Common myeloid progenitor, CD34-positive (primary cell): ENCODE measurements at regions not wholly inside any gene's neighbourhood (a gene's known extent, or its start where the extent isn't known, plus 50 kb on each side); places are given as distances from the start of the nearest gene placed in this dataset.

ENCODE experiments used
- CTCF ChIA-PET: fragments of 350-600 bp; sonication (Branson Sonifier 250); formaldehyde crosslinking; loops from one replicate; lab custom pipeline; 2021; ENCODE audit warnings: antibody characterized with exemption; lab: Charles Lee
- POLR2A ChIA-PET: fragments of 350-600 bp; sonication (Branson Sonifier 250); formaldehyde crosslinking; loops from one replicate; lab custom pipeline; 2021; ENCODE audit warnings: antibody characterized with exemption; lab: Charles Lee
- DNase-seq, 3 donors: peaks; one replicate each; pipeline versions ENCODE4 v3.0.0 to v3.0.0-alpha.2; 2013
- H3K27ac ChIP-seq, 2 experiments: 1 replicate in 1 of 2; 2 replicates in 1 of 2; pipeline ENCODE4 v1.7.0; 2013; ENCODE audit warnings: inconsistent platforms in 2 of 2, low read length in 2 of 2, mild to moderate bottlenecking in 2 of 2, low read depth in 1 of 2, moderate library complexity in 1 of 2; ENCODE audit not compliant: severe bottlenecking in 2 of 2, insufficient read depth in 1 of 2, poor library complexity in 1 of 2
- H3K27me3 ChIP-seq, 5 experiments: replicated peaks in 2 of 5; 1 replicate in 3 of 5; 2 replicates in 2 of 5; pipeline versions ENCODE4 v1.6.1 to v1.7.0; 2013; ENCODE audit warnings: low read length in 4 of 5, mild to moderate bottlenecking in 2 of 5, moderate library complexity in 2 of 5, inconsistent platforms in 1 of 5; ENCODE audit not compliant: insufficient read depth in 5 of 5, control insufficient read depth in 4 of 5
- H3K36me3 ChIP-seq, 4 experiments: 1 replicate in 2 of 4; 2 replicates in 2 of 4; pipeline versions ENCODE4 v1.6.1 to v1.7.0; 2013; ENCODE audit warnings: low read length in 3 of 4, control low read depth in 1 of 4, mild to moderate bottlenecking in 1 of 4; ENCODE audit not compliant: control insufficient read depth in 4 of 4, insufficient read depth in 4 of 4
- H3K4me1 ChIP-seq, 4 experiments: 1 replicate in 3 of 4; 2 replicates in 1 of 4; pipeline versions ENCODE4 v1.6.1 to v1.7.1; 2013; ENCODE audit warnings: low read length in 3 of 4, mild to moderate bottlenecking in 3 of 4, control low read depth in 1 of 4, inconsistent platforms in 1 of 4, moderate library complexity in 1 of 4; ENCODE audit not compliant: control insufficient read depth in 4 of 4, insufficient read depth in 4 of 4; ENCODE audit errors: control extremely low read depth in 1 of 4
- H3K4me3 ChIP-seq, 7 experiments: 1 replicate in 4 of 7; 2 replicates in 3 of 7; pipeline versions ENCODE4 v1.5.1 to v1.7.0; 2013; ENCODE audit warnings: mild to moderate bottlenecking in 7 of 7, low read length in 6 of 7, moderate library complexity in 6 of 7, inconsistent platforms in 2 of 7, low read depth in 2 of 7, control low read depth in 1 of 7; ENCODE audit not compliant: insufficient read depth in 4 of 7, control insufficient read depth in 1 of 7; ENCODE audit errors: extremely low read depth in 1 of 7
- H3K9me3 ChIP-seq, 5 experiments: 1 replicate in 4 of 5; 2 replicates in 1 of 5; pipeline versions ENCODE4 v1.6.1 to v1.7.1; 2013; ENCODE audit warnings: low read length in 4 of 5, mild to moderate bottlenecking in 2 of 5, inconsistent platforms in 1 of 5, low read depth in 1 of 5, moderate library complexity in 1 of 5; ENCODE audit not compliant: control insufficient read depth in 4 of 5, insufficient read depth in 2 of 5; ENCODE audit errors: control extremely low read depth in 1 of 5
- WGBS: methylation state at CpG from one replicate; pipeline ENCODE4 v1.1.5; 2013; ENCODE audit not compliant: insufficient coverage; 5-methylcytosine and 5-hydroxymethylcytosine counted together

DNA sequence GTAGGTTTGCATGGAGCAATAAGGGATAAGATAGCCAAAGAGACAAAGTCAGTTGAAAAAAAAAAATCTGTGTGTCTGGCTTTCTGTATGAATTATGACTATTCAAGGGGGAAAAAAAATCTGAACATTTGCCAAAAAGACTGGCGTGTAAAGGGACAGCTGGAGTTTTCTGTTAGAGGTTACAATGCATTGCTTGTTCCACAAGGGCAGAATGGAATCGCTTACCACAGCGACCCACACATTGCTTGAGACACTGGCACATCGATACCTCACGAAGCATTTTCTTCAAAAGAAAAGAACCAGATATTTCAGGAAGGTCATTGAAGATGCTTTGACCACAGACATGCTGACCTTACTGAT lies 327.8 kb downstream of the TMEM167A start:
- peak; percentile 35 to 85 (median 83) for DNase-seq
- POLR2A ChIA-PET = interaction anchor here (0.6 to 0.7 kb wide), 3 partner anchors 14 to 259 kb away, joined by 3 to 4 read pairs (median 4); no protein-coding TSS in a partner anchor
- Histone ChIP-seq H3K27ac (no peak overlapping the region), H3K4me3 (peak overlapping the region in 2 of 7 experiments; percentile 30 to 45), H3K4me1 (peaks cover 9 to 38% (median 27%) of the 10 kb centered on the region in 4 experiments), H3K27me3 (no peaks in the 10 kb centered on the region), H3K36me3 (no peaks in the 10 kb centered on the region), H3K9me3 (peaks cover 0 to 7% (median 0%) of the 10 kb centered on the region in 5 experiments)
- WGBS = 11% methylated on average over 5 of the region's 5 CpGs
- CTCF ChIA-PET = no interaction called here

DNA sequence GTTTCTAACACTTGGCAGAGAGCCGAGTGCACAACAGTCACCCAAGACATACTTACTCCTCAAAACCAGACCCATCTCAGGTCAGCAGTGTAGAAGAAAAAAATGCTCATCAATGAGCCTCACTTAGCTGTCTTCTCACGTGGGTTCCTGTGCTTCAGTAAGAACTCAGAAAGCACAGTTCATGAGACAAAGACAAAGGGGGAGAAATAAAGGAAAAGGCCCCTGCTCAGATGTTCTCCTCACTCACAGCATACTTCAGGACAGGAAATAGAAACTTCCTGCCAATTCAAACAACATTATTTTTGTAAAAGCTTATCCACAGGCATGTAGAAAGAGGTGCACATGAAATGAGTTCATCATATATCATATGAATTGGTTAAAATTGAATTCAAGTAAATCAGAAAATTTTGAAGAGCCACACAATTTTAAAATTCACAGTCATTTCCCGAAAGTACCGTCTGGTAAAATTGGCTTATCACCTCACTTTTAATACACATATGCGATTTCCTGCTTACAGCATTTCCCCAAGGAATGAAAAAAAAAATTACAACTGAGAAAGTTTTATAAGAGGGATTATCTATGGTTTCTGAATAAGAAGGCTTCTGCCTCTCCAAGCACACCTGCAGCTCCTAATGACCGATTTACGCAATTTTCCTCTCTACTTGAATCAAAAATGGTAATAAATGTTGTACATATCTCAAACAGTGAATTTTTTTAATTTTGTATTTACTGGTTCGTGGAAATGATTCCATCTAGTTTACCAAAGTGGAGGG lies 328.3 kb downstream of the TMEM167A start:
- H3K27ac ChIP-seq = no peak overlapping the region
- POLR2A ChIA-PET = interaction anchor here (0.6 to 0.7 kb wide), 2 partner anchors 13 to 79 kb away, joined by 3 to 4 read pairs; no protein-coding TSS in a partner anchor

DNA sequence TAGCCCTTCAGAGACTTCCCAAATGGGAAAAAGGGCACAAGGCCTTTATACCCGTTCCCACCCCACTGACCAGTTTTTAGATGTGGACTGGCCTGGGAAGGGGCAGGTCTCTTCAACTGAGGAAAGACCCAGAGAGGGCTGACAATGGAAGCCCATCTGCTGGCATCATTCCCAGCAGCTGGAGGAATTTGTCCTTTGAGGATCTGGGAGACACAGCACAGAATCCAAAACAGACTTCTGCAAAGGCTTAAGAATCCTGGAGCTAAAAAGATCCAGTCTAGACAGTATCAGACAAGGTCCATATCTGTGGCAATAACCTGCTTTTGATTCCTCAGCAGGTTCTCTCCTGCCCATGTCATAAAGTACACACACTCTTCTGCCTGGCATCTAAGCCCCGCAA lies 329.2 kb downstream of the TMEM167A start:
- ChIA-PET CTCF (interaction anchor here (1.8 kb wide), 1 partner anchor 48 kb away, joined by 4 read pairs; no protein-coding TSS in a partner anchor), POLR2A (no interaction called here)
- Histone ChIP-seq H3K4me3 (no peak overlapping the region), H3K36me3 (no peaks in the 10 kb centered on the region), H3K9me3 (peaks cover 0 to 7% (median 0%) of the 10 kb centered on the region in 5 experiments), H3K27me3 (no peaks in the 10 kb centered on the region), H3K27ac (no peak overlapping the region), H3K4me1 (peaks cover 9 to 38% (median 27%) of the 10 kb centered on the region in 4 experiments)
- 100% methylated on average over 2 of the region's 2 CpGs for WGBS
- no peak for DNase-seq

More for the DNA sequence above, 328.3 kb downstream of the TMEM167A start:
- DNase-seq = peak in 2 of 3 donors; percentile 31 to 50
- H3K36me3 ChIP-seq = no peaks in the 10 kb centered on the region
- CTCF ChIA-PET = interaction anchor here (0.7 to 1.8 kb wide), 2 partner anchors 14 to 47 kb away, joined by 3 to 4 read pairs; no protein-coding TSS in a partner anchor
- peak overlapping the region in 3 of 7 experiments; percentile 0 to 45 (median 30) for H3K4me3 ChIP-seq
- 31% methylated on average over 2 of the region's 8 CpGs for whole genome bisulfite sequencing
- H3K9me3 ChIP-seq = peaks cover 0 to 7% (median 0%) of the 10 kb centered on the region in 5 experiments
- no peaks in the 10 kb centered on the region for H3K27me3 ChIP-seq
- H3K4me1 ChIP-seq = peaks cover 9 to 38% (median 27%) of the 10 kb centered on the region in 4 experiments

DNA sequence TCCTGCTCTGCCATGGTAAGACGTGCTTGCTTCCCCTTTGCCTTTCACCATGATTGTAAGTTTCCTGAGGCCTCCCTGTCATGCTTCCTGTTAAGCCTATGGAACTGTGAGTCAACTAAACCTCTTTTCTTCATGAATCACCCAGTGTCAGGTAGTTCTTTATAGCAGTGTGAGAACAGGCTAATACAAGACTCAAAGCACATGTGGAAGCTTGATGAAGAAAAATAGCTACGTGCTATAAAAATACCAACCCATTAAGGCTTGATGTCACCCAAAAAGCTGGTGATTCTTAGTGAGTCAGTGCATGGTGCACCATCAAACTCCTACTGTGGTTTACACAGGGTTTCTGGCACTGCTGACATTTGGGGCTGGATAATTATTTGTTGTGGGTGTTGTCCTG lies 332.2 kb downstream of the TMEM167A start:
- Histone ChIP-seq H3K4me3 (no peak overlapping the region), H3K9me3 (peaks cover 0 to 3% (median 0%) of the 10 kb centered on the region in 5 experiments), H3K27ac (no peak overlapping the region), H3K27me3 (no peaks in the 10 kb centered on the region), H3K4me1 (peaks cover 9 to 37% (median 27%) of the 10 kb centered on the region in 4 experiments), H3K36me3 (no peaks in the 10 kb centered on the region)
- WGBS = 100% methylated on average over 2 of the region's 2 CpGs
- CTCF ChIA-PET = interaction anchor here (0.5 kb wide), 1 partner anchor 825 kb away, joined by 3 read pairs; no protein-coding TSS in a partner anchor
- DNase-seq = no peak
- POLR2A ChIA-PET = no interaction called here

DNA sequence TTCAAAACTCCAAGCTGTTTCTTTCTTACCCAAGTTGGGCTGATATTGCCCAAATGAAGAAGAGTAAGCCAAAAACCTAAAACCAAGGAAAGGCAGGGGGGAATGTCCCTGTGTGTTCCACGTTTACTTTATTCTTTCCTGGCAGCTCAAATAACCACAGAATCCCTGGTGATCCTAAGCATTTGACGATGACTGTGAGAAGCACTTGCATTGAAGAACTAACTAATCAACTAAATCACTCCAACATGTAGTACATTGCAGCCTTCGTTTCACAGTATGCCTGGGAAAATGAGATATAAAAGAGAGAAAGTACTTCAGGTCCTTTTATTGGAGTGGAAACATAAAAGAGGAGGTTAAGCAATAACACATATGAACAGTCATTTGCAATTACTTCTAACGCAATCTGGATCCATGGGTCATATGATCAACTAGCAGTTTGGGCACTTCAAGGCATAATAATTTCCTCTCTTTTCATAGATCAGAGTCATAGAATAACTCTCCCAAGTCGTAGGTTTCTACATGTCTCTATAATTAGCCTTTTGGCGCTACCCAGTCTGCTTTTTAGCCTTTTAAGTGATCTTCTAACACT lies 338.4 kb downstream of the TMEM167A start:
- POLR2A ChIA-PET = no interaction called here
- H3K4me3 ChIP-seq = no peak overlapping the region
- no peaks in the 10 kb centered on the region for H3K36me3 ChIP-seq
- CTCF ChIA-PET = no interaction called here
- H3K27me3 ChIP-seq = no peaks in the 10 kb centered on the region
- no peak overlapping the region for H3K27ac ChIP-seq
- 96% methylated on average over 4 of the region's 6 CpGs for WGBS
- H3K4me1 ChIP-seq = peaks cover 4 to 24% (median 16%) of the 10 kb centered on the region in 4 experiments
- no peaks in the 10 kb centered on the region for H3K9me3 ChIP-seq
- no peak for DNase-seq

DNA sequence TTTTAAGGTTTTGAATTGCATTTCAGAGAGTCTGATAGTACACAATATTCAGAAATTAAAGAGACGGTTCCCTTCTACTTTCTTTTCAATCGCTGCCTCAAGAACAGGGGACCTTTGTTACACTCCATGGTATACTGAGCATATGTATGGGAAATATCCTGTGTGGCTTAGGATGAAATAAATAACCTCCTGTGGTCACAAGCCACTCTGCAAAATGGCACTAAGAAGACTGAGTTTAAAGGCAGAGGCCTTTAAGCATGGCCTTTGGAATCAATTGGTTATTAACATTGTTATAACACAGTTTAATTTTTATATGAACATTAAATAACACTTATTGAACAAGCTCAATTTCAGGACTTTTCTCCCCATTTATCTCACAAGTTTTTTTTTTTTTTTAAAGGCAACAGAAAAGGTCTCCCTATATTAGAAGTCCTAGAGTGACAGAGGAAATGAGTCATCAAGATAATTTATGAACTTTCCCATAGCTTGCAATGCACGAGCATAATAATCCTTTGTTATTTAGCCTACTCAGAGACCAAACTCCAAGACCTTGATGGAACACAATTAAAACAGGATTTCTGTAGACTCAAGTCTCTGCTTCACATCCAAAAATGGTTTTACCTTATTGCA lies 341.9 kb downstream of the TMEM167A start:
- Histone ChIP-seq H3K36me3 (no peaks in the 10 kb centered on the region), H3K27ac (no peak overlapping the region), H3K27me3 (no peaks in the 10 kb centered on the region), H3K4me1 (peaks cover 4 to 24% (median 16%) of the 10 kb centered on the region in 4 experiments), H3K4me3 (peak overlapping the region in 2 of 7 experiments; percentile 13 to 60), H3K9me3 (no peaks in the 10 kb centered on the region)
- CTCF ChIA-PET = interaction anchor here (0.7 to 1.0 kb wide), 2 partner anchors 13 kb away, joined by 3 read pairs; no protein-coding TSS in a partner anchor
- DNase-seq = peak; percentile 54 to 82 (median 71)
- WGBS = 7% methylated on average over 2 of the region's 3 CpGs
- POLR2A ChIA-PET = interaction anchor here (0.6 kb wide), 1 partner anchor 14 kb away, joined by 4 read pairs; no protein-coding TSS in a partner anchor
